ENCODE measurements at regions not wholly inside any gene's neighbourhood (a gene's known extent, or its start where the extent isn't known, plus 50 kb on each side); places are given as distances from the start of the nearest gene placed in this dataset.

GRCh38 chr5:34503379-34504253 lies 152.5 kb upstream of the RAI14 start (continued):
- TF ChIP-seq FOXP4 (CRISPR knock-in tag; IDR thresholded peaks at IDR 0.05) (no peak), ATF2 (CRISPR knock-in tag; IDR thresholded peaks at IDR 0.05; ENCODE audit: borderline replicate concordance, low read depth) (no peak), CREB1 (CRISPR knock-in tag; IDR thresholded peaks at IDR 0.05) (no peak), ERG (CRISPR knock-in tag; IDR thresholded peaks at IDR 0.05) (no peak), ZNF138 (CRISPR knock-in tag; conservative IDR thresholded peaks at IDR 0.05) (no peak), MYBL2 (CRISPR knock-in tag; IDR thresholded peaks at IDR 0.05) (no peak)

- no peak for DNase-seq (ENCODE audit: low spot score)
- no peaks in the 10 kb centered on the region; the same call in 1 of the 2 replicates for H3K27me3 Mint-ChIP-seq (ENCODE audit: low read depth)
- CTCF ChIA-PET = no interaction called here
- POLR2A ChIA-PET = no interaction called here
- no peak overlapping the region for H3K4me3 Mint-ChIP-seq
- peaks cover 14% of the 10 kb centered on the region for H3K9me3 Mint-ChIP-seq
- no peak for ATAC-seq
- H3K27ac Mint-ChIP-seq = no peak overlapping the region
- H3K36me3 Mint-ChIP-seq = no peaks in the 10 kb centered on the region
- H3K4me1 Mint-ChIP-seq = peaks cover 8% of the 10 kb centered on the region
- TF ChIP-seq, protein P1, sequence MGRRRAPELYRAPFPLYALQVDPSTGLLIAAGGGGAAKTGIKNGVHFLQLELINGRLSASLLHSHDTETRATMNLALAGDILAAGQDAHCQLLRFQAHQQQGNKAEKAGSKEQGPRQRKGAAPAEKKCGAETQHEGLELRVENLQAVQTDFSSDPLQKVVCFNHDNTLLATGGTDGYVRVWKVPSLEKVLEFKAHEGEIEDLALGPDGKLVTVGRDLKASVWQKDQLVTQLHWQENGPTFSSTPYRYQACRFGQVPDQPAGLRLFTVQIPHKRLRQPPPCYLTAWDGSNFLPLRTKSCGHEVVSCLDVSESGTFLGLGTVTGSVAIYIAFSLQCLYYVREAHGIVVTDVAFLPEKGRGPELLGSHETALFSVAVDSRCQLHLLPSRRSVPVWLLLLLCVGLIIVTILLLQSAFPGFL (CRISPR knock-in tag; IDR thresholded peaks at IDR 0.05; ENCODE audit: borderline replicate concordance) = no peak
- TF ChIP-seq FOXK1 (CRISPR knock-in tag; IDR thresholded peaks at IDR 0.05) (no peak), ZMAT4 (CRISPR knock-in tag; IDR thresholded peaks at IDR 0.05) (no peak), ZNF219 (CRISPR knock-in tag; IDR thresholded peaks at IDR 0.05; ENCODE audit: borderline replicate concordance) (no peak), HMGXB4 (CRISPR knock-in tag; IDR thresholded peaks at IDR 0.05) (no peak), NR3C1 (CRISPR knock-in tag; conservative IDR thresholded peaks at IDR 0.05; ENCODE audit: low read depth) (no peak), ZNF532 (CRISPR knock-in tag; IDR thresholded peaks at IDR 0.05; ENCODE audit: borderline replicate concordance) (no peak), ATF1 (CRISPR knock-in tag; IDR thresholded peaks at IDR 0.05) (no peak), IRF2 (CRISPR knock-in tag; IDR thresholded peaks at IDR 0.05; ENCODE audit: borderline replicate concordance, low read depth) (no peak), USF2 (CRISPR knock-in tag; IDR thresholded peaks at IDR 0.05) (no peak)
- TF ChIP-seq, protein P2, sequence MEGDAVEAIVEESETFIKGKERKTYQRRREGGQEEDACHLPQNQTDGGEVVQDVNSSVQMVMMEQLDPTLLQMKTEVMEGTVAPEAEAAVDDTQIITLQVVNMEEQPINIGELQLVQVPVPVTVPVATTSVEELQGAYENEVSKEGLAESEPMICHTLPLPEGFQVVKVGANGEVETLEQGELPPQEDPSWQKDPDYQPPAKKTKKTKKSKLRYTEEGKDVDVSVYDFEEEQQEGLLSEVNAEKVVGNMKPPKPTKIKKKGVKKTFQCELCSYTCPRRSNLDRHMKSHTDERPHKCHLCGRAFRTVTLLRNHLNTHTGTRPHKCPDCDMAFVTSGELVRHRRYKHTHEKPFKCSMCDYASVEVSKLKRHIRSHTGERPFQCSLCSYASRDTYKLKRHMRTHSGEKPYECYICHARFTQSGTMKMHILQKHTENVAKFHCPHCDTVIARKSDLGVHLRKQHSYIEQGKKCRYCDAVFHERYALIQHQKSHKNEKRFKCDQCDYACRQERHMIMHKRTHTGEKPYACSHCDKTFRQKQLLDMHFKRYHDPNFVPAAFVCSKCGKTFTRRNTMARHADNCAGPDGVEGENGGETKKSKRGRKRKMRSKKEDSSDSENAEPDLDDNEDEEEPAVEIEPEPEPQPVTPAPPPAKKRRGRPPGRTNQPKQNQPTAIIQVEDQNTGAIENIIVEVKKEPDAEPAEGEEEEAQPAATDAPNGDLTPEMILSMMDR (IDR thresholded peaks at IDR 0.05) = no peak
- TF ChIP-seq, protein P3, sequence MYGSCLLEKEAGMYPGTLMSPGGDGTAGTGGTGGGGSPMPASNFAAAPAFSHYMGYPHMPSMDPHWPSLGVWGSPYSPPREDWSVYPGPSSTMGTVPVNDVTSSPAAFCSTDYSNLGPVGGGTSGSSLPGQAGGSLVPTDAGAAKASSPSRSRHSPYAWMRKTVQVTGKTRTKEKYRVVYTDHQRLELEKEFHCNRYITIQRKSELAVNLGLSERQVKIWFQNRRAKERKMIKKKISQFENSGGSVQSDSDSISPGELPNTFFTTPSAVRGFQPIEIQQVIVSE (CRISPR knock-in tag; IDR thresholded peaks at IDR 0.05; ENCODE audit: borderline replicate concordance) = no peak
Measured at GRCh38 chr5:34504967-34505366, 151.2 kb upstream of the RAI14 start.
